WERI-Rb-1 (cell line): ENCODE measurements at regions not wholly inside any gene's neighbourhood (a gene's known extent, or its start where the extent isn't known, plus 50 kb on each side); places are given as distances from the start of the nearest gene placed in this dataset.
A peak's percentile ranks its signal among the peaks of the same experiment; 100 is the strongest.

ENCODE experiments used
- DNase-seq: peaks from one replicate; pipeline ENCODE4 v3.0.0-alpha.2; 2020
- H3K27ac ChIP-seq: fragments of 250-450 bp; sonication (Bioruptor Pico); 2 replicates; pipeline ENCODE4 v1.5.1; 2020; ENCODE audit warnings: mild to moderate bottlenecking, moderate library complexity
- H3K27me3 ChIP-seq: fragments of 250-450 bp; sonication (Bioruptor Pico); 2 replicates; pipeline ENCODE4 v1.5.1; 2021; ENCODE audit warnings: mild to moderate bottlenecking, low read depth, moderate library complexity; ENCODE audit not compliant: insufficient read depth, severe bottlenecking
- H3K36me3 ChIP-seq: fragments of 250-450 bp; sonication (Bioruptor Pico); 2 replicates; pipeline ENCODE4 v1.5.1; 2020; ENCODE audit warnings: mild to moderate bottlenecking, moderate library complexity
- H3K4me3 ChIP-seq: 2 replicates; pipeline ENCODE4 v1.5.1; 2011; ENCODE audit warnings: low read depth, mild to moderate bottlenecking, control low read depth, low read length
- H3K9me3 ChIP-seq: fragments of 250-450 bp; sonication (Bioruptor Pico); 2 replicates; pipeline ENCODE4 v1.5.1; 2021; ENCODE audit warnings: mild to moderate bottlenecking, moderate library complexity; ENCODE audit not compliant: severe bottlenecking
- CTCF ChIP-seq: IDR thresholded peaks from 2 replicates; pipeline ENCODE4 v1.5.1; 2011; ENCODE audit warnings: low read depth, mild to moderate bottlenecking, control low read depth, inconsistent platforms, low read length

DNA sequence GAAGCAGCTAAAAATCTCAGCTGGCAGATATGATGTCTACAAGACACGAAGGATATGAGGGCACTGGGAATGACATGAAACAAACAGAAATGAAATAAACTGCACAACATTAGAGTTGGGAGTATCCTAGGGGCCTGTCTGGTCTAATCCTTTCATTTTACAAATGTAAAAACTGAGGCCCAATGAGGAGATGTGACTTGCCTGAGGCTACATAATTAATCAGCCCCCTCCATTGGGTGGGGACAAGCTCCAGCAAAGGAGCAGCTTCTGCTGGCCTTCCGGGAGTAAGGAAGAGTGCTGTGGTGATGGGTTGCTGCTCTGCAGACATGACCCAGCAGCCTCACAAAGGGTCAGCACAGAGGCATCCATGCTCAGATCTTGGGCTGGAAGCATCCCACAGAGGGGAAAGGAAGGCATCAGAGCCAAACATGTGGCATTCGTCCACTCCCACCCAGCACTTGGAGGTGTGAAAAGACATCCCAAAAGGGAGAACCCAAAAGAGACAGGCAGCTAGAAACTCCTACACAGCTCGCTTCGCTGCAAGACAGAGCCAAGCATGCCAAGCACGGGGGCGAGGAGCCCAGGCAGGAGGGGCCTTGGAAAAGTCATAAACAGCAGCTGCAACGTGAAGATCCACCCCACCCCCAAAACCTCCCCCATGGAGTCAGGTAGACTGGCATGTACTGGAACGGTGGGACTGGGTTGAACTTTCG lies 183.7 kb downstream of the UNC5CL start:
- no peak overlapping the region for H3K27ac ChIP-seq
- H3K36me3 ChIP-seq: no peaks in the 10 kb centered on the region
- no peaks in the 10 kb centered on the region for H3K27me3 ChIP-seq
- TF ChIP-seq CTCF: no peak
- H3K4me3 ChIP-seq: no peak overlapping the region
- DNase-seq: no peak
- peaks cover 6% of the 10 kb centered on the region for H3K9me3 ChIP-seq

DNA sequence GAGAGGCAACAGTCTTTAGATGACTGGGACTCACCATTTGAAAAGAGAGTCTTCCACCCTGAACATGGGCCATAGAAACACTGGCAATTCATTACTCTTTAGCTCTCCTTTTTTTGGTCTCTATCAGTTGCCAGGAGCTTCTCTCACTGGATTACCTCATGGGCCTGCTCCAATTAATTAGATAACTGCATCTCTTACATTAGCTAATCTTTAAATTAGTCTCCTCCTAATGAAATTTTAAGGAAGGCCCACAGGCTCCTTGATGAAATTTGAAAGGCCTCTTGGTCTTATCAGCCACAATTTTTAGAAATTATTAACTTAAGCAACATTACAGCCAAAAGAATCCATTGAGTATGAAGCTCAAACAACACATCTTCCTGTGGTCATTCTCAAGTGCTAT lies 184.4 kb downstream of the UNC5CL start:
- Histone ChIP-seq H3K36me3 (no peaks in the 10 kb centered on the region), H3K27ac (no peak overlapping the region), H3K9me3 (peaks cover 6% of the 10 kb centered on the region), H3K27me3 (no peaks in the 10 kb centered on the region), H3K4me3 (no peak overlapping the region)
- TF ChIP-seq CTCF: no peak
- no peak for DNase-seq

DNA sequence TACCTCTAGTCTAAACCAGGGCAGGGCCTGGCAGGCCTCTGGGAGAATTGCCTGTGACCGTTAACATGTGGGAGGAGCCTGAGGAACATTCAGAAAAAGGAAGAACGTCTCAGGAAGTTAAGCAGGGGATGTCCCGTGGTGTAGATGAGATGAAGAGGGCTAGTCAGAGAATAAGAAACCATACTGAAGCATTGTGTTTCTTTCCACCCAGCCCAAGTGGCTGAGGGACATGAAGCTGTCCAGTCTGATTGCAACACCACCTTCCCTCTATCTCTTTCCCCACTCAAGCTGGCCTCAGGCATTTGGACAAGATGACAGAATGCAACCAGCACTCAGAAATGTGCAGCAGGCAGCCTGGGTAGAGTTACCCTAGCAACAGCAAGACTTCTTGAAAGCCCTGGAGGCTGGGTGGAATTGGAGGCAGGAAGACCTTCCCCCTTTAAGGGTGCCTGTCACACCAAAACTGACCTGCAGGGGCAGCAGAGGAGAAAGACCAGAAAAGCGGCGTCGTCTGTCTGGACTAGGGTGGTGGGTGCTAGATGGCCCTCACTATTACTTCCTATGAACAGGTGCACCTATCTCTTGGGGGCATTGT lies 186.1 kb downstream of the UNC5CL start:
- Histone ChIP-seq H3K36me3 (no peaks in the 10 kb centered on the region), H3K27me3 (no peaks in the 10 kb centered on the region)
- peak; percentile 52 for DNase-seq

DNA sequence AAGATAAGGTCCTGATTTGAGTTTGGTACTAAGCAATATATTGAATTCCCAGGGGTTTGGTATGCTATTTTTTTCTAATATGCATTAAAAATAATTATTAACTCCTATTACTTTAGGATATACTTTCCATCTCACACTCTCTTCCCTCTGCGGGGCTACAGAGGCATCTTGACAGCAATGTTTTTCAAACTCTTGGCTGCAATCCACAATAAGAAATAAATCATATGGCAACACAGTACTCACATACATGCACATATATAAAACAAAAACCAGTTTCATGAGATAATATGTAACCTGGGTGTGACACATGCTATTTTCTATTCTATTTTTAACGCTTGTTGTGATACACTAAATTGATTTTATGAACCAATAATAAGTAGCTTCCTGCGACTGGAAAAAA lies 189.5 kb downstream of the UNC5CL start:
- no peak overlapping the region for H3K27ac ChIP-seq
- H3K4me3 ChIP-seq: no peak overlapping the region
- no peak for TF ChIP-seq CTCF
- no peaks in the 10 kb centered on the region for H3K9me3 ChIP-seq
- no peak for DNase-seq
- no peaks in the 10 kb centered on the region for H3K36me3 ChIP-seq
- H3K27me3 ChIP-seq: no peaks in the 10 kb centered on the region

More for the DNA sequence above, 186.1 kb downstream of the UNC5CL start:
- Histone ChIP-seq H3K9me3 (no peaks in the 10 kb centered on the region), H3K27ac (no peak overlapping the region), H3K4me3 (no peak overlapping the region)
- TF ChIP-seq CTCF: peak; percentile 77

- DNase-seq: no peak
- H3K36me3 ChIP-seq: no peaks in the 10 kb centered on the region
- no peak overlapping the region for H3K4me3 ChIP-seq
- no peak overlapping the region for H3K27ac ChIP-seq
- TF ChIP-seq CTCF: no peak
- H3K27me3 ChIP-seq: no peaks in the 10 kb centered on the region
- H3K9me3 ChIP-seq: no peaks in the 10 kb centered on the region
Observed at GRCh38 chr6:40848868-40849514, 190.0 kb downstream of the UNC5CL start.
